ENCODE measurements at regions not wholly inside any gene's neighbourhood (a gene's known extent, or its start where the extent isn't known, plus 50 kb on each side); places are given as distances from the start of the nearest gene placed in this dataset.

- TF ChIP-seq POLR2AphosphoS5 (IDR thresholded peaks at IDR 0.05) (no peak), CTCF (IDR thresholded peaks at IDR 0.05) (no peak), POLR2A (IDR thresholded peaks at IDR 0.05; ENCODE audit: low read depth) (no peak), EP300 (IDR thresholded peaks at IDR 0.05) (no peak)
Observed at GRCh38 chr3:59482684-59483083, 432.9 kb upstream of the CFAP20DC start.
